RCC 7860 (cell line): ENCODE measurements at regions not wholly inside any gene's neighbourhood (a gene's known extent, or its start where the extent isn't known, plus 50 kb on each side); places are given as distances from the start of the nearest gene placed in this dataset.

ENCODE experiments used
- DNase-seq: peaks from one replicate; pipeline ENCODE4 v3.0.0-alpha.2; 2015; ENCODE audit warnings: low spot score
- FAIRE-seq: peaks from 2 replicates; lab custom pipeline; 2012; peaks lifted over from hg19 to GRCh38; lab: Jason Lieb, UNC

- FAIRE-seq (no peak), DNase-seq (no peak)
Measured at GRCh38 chr20:41811456-41811855, 193.3 kb upstream of the CHD6 start.

DNA sequence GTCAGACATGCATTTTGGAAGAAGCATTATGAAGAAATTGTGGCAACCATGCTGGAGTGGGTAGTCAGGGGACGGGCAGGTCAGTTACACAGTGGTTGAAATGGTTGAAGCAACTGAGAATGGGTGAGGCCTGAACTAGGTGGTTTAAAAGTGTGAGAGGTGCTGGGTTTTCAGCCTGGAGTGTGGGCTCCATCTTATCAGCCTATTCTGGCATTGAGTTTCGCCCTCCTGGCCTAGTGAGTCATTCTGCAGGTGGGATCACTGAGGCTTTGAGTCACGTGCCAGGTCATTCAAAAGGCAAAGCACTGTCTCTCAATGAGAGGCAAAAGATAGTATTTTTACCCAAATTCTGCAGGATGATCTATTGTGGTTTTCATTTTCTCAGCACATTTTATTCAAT lies 181.9 kb upstream of the CHD6 start:
- no peak for FAIRE-seq
- no peak for DNase-seq

DNA sequence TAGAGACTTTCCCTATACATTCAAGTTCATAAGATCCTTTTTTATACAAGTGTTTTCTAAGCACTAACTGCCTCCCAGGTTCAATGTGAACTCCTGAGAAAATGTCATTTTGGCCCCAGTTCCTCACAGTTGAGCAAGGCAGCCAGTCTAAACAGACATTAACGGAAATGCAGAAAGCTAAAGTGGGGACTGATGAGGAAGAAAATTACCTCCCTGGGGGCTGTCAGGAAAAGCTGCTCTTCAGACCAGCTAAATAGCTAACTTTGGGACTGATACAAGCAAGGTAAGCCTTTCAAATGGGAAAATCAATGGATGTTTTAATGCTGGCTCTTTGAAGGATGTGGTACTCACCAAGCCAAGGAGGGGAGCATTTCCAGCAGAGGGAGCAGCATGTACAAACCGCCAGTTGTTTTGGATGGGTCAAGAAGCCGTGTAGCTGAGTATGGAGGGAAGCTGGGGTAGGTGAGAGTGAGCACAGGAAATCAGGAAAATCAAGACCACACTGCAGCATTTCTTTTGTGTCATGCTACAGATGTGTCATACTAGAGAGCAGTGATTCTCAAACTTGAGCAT lies 180.8 kb upstream of the CHD6 start:
- FAIRE-seq (no peak), DNase-seq (no peak)

DNA sequence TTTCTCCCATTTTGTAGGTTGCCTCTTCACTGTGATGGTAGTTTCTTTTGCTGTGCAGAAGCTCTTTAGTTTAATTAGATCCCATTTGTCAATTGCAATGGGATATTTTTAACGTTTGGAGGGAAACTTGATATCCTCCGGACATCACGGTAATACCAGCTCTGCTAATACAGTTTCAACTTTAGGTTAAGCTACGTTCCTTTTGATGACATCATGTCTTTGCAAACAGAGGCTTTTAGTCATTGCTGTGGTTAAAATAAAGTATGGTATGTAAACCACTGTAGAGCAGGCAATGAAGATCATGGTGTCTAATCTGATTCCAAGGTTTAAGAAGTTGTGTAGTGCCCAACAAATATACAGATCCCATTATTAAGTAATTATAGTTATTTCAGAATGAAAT lies 168.0 kb upstream of the CHD6 start:
- FAIRE-seq (no peak), DNase-seq (peak; percentile 16)

GRCh38 chr20:41784209-41784958 lies 166.2 kb upstream of the CHD6 start:
- FAIRE-seq: no peak
- no peak for DNase-seq

DNA sequence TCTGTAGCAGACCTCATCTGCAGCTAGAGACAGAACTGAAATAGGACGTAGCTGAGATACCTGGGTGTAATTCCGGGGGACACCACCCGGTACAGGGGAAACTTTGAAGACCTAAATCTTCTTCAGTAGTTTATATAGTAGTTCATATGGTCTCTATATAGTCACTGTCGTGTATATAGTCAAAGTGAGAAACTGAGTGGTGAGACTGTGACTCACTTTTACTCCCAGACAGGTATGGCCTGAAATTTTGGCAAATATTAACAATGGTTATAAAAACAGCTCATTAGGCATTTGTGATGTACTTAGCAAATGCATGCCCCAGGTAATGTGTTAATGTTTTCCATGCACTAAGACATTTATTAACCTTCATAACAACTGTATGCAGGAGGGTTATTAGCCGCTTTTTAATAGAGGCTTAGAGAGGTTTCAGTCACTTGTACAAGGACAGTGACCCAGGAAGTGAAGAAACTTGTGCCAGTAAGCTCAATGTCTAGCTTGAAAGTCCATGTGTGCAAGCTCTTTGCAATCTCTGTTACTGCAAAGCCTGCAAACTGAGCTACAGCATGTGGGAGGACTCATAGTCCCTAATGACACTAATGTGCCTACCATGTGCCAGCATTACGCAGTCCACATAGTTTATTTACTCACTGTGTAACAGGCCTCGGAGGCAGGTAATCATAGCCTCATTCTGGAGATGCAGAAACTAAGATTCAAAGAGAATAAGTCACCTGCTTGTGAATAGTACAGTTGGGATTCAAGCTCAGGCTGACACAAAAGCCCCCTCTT lies 165.4 kb upstream of the CHD6 start:
- FAIRE-seq (no peak), DNase-seq (no peak)

DNA sequence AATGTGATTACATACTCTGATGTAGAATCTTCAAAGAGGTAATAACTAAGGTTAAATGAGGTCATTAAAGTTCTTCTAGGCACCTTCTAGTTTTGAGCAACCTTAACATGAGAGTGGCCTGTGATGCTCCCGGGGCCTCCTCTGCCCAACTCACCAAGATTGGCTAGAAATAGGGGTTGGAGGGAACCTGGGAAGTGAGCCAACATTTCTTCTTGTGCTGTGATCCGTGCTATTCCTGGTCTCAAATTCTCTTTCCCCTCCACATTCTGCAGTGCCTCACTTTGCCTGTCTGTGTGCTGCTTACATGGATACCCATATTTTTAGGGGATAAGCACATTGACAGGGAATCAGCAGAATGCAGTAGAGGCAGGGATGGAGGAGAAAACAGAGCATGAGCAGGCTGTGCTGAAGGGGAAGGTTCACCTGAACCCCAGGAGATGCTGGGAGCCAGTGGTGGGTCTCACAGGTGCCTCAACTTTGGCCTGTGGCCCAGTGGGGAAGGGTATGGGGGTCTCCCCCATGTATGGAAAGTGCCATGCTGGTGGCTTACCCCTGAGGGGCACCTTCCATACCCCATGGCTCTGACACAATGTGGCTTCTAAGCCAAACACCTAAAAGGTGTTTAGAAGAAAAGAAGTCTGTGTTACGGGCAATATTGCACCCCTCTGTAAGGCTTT lies 164.7 kb upstream of the CHD6 start:
- DNase-seq: no peak
- FAIRE-seq: no peak

- DNase-seq (no peak), FAIRE-seq (no peak)
Measured at GRCh38 chr20:41782255-41782654, 164.1 kb upstream of the CHD6 start.

- no peak for FAIRE-seq
- DNase-seq: no peak
Measured at GRCh38 chr20:41776421-41776820, 158.2 kb upstream of the CHD6 start.

- FAIRE-seq: no peak
Measured at GRCh38 chr20:41774291-41774690, 156.1 kb upstream of the CHD6 start.

GRCh38 chr20:41770965-41771364 lies 152.8 kb upstream of the CHD6 start:
- no peak for DNase-seq
- no peak for FAIRE-seq

More at GRCh38 chr20:41774291-41774690, 156.1 kb upstream of the CHD6 start:
- DNase-seq: no peak

- no peak for FAIRE-seq
- DNase-seq: no peak
Measured at GRCh38 chr20:41770427-41770826, 152.2 kb upstream of the CHD6 start.

DNA sequence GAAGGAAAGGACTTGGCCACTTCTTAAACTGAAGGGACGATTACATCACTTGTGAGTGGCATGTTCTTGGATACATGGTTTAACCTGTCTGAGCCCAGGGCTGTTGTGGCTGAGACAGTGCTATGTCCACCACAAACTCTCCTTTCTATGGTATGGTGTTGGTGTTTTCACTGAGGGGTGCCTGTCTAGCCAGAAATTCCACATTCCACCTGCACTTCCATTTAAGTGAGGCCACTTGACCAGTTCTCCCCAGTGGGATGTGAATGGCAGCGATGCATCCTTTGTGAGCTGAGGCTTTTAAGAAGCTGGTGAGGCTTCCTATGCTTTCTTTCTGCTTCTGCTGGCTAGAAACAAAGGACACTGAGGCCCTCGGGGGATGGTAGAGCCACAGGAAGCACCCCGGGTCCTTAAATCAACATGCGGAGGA lies 151.4 kb upstream of the CHD6 start:
- FAIRE-seq: no peak
- no peak for DNase-seq

- FAIRE-seq (no peak), DNase-seq (no peak)
Measured at GRCh38 chr20:41750137-41750536, 132.0 kb upstream of the CHD6 start.

DNA sequence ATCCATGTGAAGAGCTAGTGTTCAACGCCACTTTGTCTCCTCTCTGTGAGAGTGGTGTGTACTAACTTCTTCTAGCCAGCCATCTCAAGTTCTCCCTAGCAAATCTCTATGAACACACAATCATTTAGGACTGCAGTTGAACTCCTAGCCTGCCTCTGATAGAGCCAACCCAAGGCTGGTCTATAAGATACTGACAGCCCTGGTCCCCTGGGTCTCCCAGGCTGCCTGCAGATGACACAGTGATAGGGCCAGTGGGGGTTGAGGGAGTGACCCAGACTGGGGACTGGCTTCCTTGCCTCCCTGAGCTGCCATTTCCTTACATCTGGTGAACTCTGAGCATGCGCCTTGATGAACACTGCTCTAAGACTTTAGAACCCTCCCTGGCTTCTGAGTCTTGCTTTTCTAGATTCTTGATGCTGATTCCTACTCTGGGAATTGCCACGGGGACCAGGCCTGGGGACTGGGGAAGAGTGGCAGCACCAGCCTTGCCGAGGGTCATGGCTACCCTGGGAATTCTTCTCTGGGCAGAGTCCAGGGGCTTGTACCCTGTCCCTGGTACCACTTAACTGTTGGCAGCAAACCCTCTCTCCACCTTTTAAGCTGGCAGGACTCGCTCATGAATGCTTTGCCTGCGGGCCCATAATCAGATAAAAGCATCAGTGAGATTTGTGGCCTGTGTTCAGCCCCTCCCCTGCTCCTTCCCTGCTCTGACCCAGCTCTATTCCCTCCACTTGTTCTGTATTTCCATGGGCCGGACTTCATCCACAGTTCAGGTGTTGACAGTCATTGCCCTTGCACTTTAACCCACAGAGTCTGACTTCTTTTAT lies 130.8 kb upstream of the CHD6 start:
- FAIRE-seq (no peak), DNase-seq (no peak)

DNA sequence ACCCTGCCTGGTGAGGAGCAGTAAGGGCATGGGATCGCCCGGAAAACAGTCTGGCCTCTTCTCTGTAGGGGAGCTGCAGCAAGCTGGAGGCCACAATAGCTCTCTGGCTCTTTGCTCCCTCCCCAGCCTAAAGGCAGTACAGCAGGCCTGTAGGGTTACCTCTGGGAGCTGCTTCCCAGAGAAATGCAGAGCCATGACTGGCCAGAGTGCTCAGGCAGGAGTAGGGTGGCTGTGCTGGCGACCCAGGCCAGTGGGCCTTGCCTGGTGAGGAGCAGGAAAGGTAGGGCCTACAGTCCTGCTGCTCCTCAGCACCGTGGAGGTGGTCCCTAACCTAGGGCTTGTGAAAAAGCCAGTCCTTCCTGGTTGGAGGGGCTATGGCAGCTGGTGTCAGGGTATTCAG lies 129.9 kb upstream of the CHD6 start:
- FAIRE-seq: no peak
- no peak for DNase-seq

DNA sequence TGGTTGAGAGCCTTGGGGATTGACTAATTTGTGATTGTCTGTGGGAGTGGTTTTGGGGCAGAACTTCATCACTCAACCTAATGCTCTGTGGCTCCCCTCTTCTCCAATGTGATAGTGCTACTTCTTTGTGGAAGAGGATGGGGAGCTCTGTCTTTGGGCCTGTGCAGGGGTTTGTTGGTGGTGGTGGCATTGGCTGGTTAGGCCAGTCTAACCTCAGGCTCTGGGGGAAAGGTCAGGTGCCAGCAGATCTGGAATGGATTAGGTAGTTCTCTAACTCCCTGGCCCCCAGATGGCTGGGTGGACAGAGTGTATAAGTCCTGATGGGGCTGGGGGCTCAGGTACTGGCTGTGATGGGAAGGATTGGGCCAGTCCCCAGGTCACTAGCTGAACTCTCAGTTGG lies 129.0 kb upstream of the CHD6 start:
- DNase-seq: no peak
- FAIRE-seq: no peak

- DNase-seq (no peak), FAIRE-seq (no peak)
Measured at GRCh38 chr20:41746635-41747034, 128.5 kb upstream of the CHD6 start.

- DNase-seq: no peak
- FAIRE-seq: peak; percentile 35
Measured at GRCh38 chr20:41738604-41739206, 120.5 kb upstream of the CHD6 start.

GRCh38 chr20:41735949-41736348 lies 117.8 kb upstream of the CHD6 start:
- FAIRE-seq (no peak), DNase-seq (no peak)
